ENCODE measurements at regions not wholly inside any gene's neighbourhood (a gene's known extent, or its start where the extent isn't known, plus 50 kb on each side); places are given as distances from the start of the nearest gene placed in this dataset.

DNA sequence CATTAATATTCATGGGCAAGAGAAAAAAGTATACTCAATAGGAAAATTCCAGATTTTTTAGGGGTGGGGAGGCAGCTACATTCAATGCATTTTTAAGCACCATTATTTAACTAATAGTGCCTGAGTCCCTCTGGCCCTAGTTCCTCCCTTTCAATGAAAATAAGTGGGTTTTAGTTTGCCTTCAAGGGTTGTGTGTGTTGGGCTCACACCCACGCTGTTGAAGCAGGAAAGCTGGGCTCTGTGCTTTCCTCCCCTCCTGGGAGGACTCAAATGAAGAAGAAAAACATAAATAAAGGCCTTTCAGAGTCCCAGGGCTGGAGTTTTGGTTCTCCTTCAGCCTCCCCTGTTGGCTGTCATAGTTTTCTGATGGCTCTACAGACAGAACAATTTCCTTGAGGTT is 366.2 kb downstream of the MIAT start:
- H3K4me2 ChIP-seq: peak overlapping the region in 7 of 11 experiments; percentile 5 to 32 (median 11); a peak in 3 of 22 replicates
- no peaks in the 10 kb centered on the region for H3K36me3 ChIP-seq
- no peak overlapping the region for H3K4me3 ChIP-seq
- no peaks in the 10 kb centered on the region; a peak in 1 of 22 replicates for H4K20me1 ChIP-seq
- no peak overlapping the region for H3K9ac ChIP-seq
- H3K9me3 ChIP-seq (replicated peaks in 1 of 11): no peaks in the 10 kb centered on the region
- H3K4me1 ChIP-seq: peaks cover 0 to 14% (median 6%) of the 10 kb centered on the region in 10 experiments; a peak in 11 of 20 replicates
- H3K27me3 ChIP-seq: no peaks in the 10 kb centered on the region
- no peak overlapping the region for H3K27ac ChIP-seq
- no peak for TF ChIP-seq Cebpa-rat (IDR thresholded peaks at IDR 0.05)

DNA sequence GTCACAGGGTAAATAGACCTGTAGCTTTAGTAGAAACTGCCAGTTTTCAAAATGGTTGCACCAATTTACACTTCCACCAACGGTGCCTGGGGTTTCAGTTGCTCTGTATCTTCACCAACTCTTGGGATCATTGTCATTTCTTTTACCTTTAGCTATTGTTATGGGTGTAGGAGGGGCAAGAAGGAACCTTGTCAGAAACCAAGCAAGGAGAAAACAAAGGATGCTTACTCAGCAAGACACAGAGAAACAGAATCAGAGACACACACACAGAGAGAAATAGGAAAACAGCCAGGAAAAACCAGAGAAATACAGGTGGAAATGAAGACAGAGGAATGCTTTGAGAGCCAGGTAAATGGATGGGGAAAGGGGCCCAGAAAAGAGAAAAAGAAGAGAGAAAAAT is 367.6 kb downstream of the MIAT start:
- Histone ChIP-seq H3K4me1 (peaks cover 0 to 14% (median 6%) of the 10 kb centered on the region in 10 experiments; a peak in 11 of 20 replicates), H4K20me1 (no peaks in the 10 kb centered on the region; a peak in 1 of 22 replicates), H3K9ac (no peak overlapping the region), H3K27ac (no peak overlapping the region), H3K4me3 (no peak overlapping the region), H3K36me3 (no peaks in the 10 kb centered on the region), H3K27me3 (no peaks in the 10 kb centered on the region), H3K4me2 (no peak overlapping the region), H3K9me3 (replicated peaks in 1 of 11) (peaks cover 0 to 5% (median 0%) of the 10 kb centered on the region in 11 experiments; a peak in 1 of 22 replicates)
- no peak for TF ChIP-seq Cebpa-rat (IDR thresholded peaks at IDR 0.05)

DNA sequence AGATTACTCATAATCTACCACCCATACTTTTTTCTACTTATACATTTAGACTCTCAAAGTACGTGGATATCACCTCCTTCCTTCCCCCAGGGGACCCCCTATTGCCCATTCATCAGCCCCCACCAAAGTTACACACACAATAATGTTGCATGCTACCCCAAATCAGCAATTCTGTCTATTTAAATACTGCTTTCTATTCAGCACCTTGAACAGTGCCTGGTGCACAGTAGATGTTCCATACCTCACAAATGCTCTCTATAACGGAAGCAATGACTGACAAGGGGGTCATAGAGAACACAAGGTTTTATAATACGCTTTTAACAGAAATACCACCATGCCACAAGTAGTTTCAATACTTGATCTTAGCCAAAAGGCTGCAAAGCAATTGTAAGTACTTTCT is 370.7 kb downstream of the MIAT start:
- no peaks in the 10 kb centered on the region for H3K36me3 ChIP-seq
- no peak overlapping the region for H3K4me2 ChIP-seq
- H3K27ac ChIP-seq: no peak overlapping the region
- H3K4me1 ChIP-seq: peaks cover 0 to 12% (median 6%) of the 10 kb centered on the region in 10 experiments; a peak in 11 of 20 replicates
- H3K4me3 ChIP-seq: no peak overlapping the region
- H3K9ac ChIP-seq: no peak overlapping the region
- no peaks in the 10 kb centered on the region for H3K27me3 ChIP-seq
- H4K20me1 ChIP-seq: no peaks in the 10 kb centered on the region
- no peak for TF ChIP-seq Cebpa-rat (IDR thresholded peaks at IDR 0.05)
- H3K9me3 ChIP-seq (replicated peaks in 1 of 11): peaks cover 0 to 5% (median 0%) of the 10 kb centered on the region in 11 experiments; a peak in 1 of 22 replicates

DNA sequence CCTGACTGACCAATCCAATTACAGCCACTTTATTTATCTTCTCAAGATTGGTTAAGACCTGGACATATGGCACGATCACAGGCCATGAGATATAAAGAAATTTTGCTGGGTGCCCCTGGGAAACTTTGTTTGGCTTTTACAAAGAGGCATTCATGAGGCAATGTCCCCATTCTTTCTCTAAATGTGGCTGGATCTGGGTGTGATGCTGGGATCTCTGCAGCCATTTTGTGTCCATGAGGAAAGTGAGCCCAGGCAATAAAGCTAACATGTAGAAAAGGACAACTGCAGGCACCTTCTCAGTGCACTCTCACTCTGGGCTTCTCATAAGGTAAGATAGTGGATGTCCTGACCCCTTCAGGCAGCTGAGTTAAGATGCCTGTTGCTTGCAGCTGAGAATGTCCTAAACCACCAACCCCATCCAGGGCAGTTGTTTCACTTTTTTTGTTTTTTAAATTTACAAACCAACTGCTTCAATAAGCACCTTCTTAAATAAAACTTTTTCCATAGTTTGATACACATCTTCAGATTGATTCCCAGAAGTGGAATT is 372.3 kb downstream of the MIAT start:
- Histone ChIP-seq H3K4me1 (no peaks in the 10 kb centered on the region), H3K4me2 (no peak overlapping the region)

DNA sequence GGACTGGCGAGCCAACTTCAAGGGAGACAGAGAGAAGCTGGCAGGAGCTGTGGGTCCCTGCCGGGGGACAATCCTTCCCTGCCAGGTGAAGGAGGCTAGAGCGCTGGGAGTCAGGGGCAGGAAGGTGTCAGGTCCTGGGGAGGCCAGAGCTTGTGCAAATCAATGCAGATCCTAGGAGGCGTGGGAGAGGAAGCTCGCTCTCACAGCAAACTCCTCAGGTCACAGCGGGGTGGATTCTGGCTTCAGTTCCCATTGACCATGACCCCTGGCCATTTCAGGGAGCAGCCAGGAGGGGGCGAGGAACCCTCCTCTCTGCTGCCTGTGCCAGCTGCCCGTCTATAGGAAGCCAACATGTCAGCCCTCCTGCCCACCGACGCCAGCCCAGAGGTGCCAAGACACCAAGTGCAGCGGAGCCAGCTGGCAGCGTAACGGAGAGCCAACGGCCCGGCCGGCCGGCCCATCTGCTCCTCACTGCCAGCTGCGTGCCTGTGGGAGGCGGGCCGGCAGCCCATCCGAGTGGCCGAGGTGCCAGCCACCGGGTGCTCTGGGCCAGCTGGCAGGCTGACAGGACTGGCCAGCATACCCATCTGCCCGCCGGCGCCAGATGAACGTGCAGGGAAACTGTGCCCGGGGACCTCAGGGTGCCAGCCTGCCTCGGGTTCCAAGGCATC is 374.8 kb downstream of the MIAT start:
- TF ChIP-seq Cebpa-rat (IDR thresholded peaks at IDR 0.05): no peak
- Histone ChIP-seq H3K36me3 (no peaks in the 10 kb centered on the region), H3K27me3 (no peaks in the 10 kb centered on the region), H3K9me3 (replicated peaks in 1 of 11) (peaks cover 0 to 5% (median 0%) of the 10 kb centered on the region in 11 experiments; a peak in 1 of 22 replicates), H4K20me1 (no peaks in the 10 kb centered on the region), H3K4me1 (no peaks in the 10 kb centered on the region), H3K9ac (no peak overlapping the region), H3K4me2 (no peak overlapping the region), H3K4me3 (no peak overlapping the region), H3K27ac (no peak overlapping the region)

More for the DNA sequence above, 372.3 kb downstream of the MIAT start:
- Histone ChIP-seq H3K4me3 (no peak overlapping the region), H3K27ac (no peak overlapping the region), H3K9me3 (replicated peaks in 1 of 11) (peaks cover 0 to 5% (median 0%) of the 10 kb centered on the region in 11 experiments; a peak in 1 of 22 replicates), H3K9ac (no peak overlapping the region), H3K27me3 (no peaks in the 10 kb centered on the region), H4K20me1 (no peaks in the 10 kb centered on the region), H3K36me3 (no peaks in the 10 kb centered on the region)
- TF ChIP-seq Cebpa-rat (IDR thresholded peaks at IDR 0.05): no peak

DNA sequence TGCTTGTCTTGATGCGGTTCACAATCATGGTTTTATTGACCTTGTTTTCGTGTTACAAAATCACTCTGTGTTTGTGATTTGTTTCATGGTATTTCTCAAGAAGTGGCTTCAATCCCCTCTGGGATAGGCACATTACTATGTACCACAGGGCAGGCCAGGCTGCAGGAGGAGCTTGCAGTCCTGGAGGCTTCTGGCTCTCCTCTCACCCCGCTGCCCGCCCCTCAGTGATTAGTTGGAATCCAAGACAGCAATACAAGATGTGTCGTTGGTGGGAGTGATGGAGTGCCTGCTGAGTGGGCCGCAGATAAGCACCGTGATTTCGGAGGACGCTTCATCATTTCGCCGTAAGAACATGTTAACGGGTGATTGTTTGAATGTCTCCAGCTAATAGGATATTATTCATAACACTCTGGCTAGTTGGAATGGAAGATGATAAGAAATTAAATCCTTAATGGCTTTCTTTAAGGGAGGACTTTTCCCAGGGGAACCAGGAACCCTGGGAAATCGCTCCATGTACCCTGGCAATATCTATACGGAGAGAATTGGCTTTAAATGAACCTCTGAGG is 384.4 kb downstream of the MIAT start:
- Histone ChIP-seq H3K36me3 (no peaks in the 10 kb centered on the region), H3K9ac (no peak overlapping the region), H3K4me1 (peaks cover 0 to 15% (median 0%) of the 10 kb centered on the region in 10 experiments; a peak in 6 of 20 replicates), H4K20me1 (no peaks in the 10 kb centered on the region), H3K27ac (no peak overlapping the region), H3K9me3 (replicated peaks in 1 of 11) (peaks cover 0 to 4% (median 0%) of the 10 kb centered on the region in 11 experiments; a peak in 2 of 22 replicates), H3K4me3 (no peak overlapping the region), H3K27me3 (no peaks in the 10 kb centered on the region), H3K4me2 (no peak overlapping the region)
- TF ChIP-seq Cebpa-rat (IDR thresholded peaks at IDR 0.05): no peak

- no peak overlapping the region for H3K27ac ChIP-seq
- H3K9me3 ChIP-seq (replicated peaks in 1 of 11): peaks cover 0 to 9% (median 0%) of the 10 kb centered on the region in 11 experiments; a peak in 2 of 22 replicates
- H3K4me1 ChIP-seq: peaks cover 0 to 10% (median 0%) of the 10 kb centered on the region in 10 experiments; a peak in 6 of 20 replicates
- no peaks in the 10 kb centered on the region for H3K27me3 ChIP-seq
- H3K4me2 ChIP-seq: no peak overlapping the region
- H3K36me3 ChIP-seq: no peaks in the 10 kb centered on the region
- no peaks in the 10 kb centered on the region for H4K20me1 ChIP-seq
- TF ChIP-seq Cebpa-rat (IDR thresholded peaks at IDR 0.05): no peak
- no peak overlapping the region for H3K9ac ChIP-seq
- no peak overlapping the region for H3K4me3 ChIP-seq
These were observed 385.9 kb downstream of the MIAT start for GRCh38 chr22:27043262-27043661.

DNA sequence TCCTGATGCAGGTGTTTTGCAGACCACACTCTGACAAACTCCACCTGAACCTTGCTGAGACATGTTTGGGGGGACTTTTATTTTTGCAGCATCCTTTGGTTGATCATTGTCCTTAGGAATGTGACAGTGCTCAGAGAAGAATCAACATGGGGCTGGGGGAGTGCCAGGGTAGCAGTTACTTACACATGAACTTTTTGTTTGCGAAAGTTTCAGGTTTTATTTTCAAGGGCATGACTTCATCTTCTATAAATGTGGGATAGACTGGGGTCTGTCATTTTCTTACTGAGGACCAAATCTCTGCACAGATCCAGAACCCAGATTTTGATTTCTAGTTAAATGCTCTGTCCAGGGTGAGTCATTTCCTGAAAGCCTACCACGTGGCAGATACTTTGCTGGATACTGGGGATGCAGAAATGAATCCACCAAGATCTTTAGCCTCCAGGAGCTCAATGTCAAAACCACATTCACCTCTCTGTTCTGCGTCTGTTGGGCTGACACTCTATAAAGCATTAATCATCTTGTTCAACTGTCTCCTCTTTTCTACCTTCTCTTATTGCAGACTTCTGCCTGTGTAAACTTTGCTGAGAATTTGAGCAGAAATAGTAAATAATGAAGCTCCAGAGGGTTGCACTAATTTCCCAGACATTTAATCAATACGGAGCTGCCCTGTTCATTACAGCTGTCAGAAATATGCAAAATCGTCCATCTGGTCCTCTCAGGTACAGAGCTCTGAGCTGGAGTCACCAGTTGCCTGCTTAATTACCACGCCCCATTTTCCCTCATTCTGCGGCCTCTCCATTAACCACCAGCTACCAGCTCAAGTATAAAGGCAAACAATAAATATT is 387.9 kb downstream of the MIAT start:
- H3K4me2 ChIP-seq: peak overlapping the region in 3 of 11 experiments; percentile 7 to 36 (median 28); a peak in 5 of 22 replicates
- peaks cover 0 to 9% (median 0%) of the 10 kb centered on the region in 11 experiments; a peak in 2 of 22 replicates for H3K9me3 ChIP-seq (replicated peaks in 1 of 11)
- no peaks in the 10 kb centered on the region for H4K20me1 ChIP-seq
- H3K27me3 ChIP-seq: no peaks in the 10 kb centered on the region
- peaks cover 0 to 10% (median 0%) of the 10 kb centered on the region in 10 experiments; a peak in 6 of 20 replicates for H3K4me1 ChIP-seq
- no peak overlapping the region for H3K9ac ChIP-seq
- H3K27ac ChIP-seq: no peak overlapping the region
- no peaks in the 10 kb centered on the region for H3K36me3 ChIP-seq
- H3K4me3 ChIP-seq: no peak overlapping the region
- no peak for TF ChIP-seq Cebpa-rat (IDR thresholded peaks at IDR 0.05)

GRCh38 chr22:27046086-27046485 is 388.7 kb downstream of the MIAT start:
- H3K4me3 ChIP-seq: no peak overlapping the region
- H4K20me1 ChIP-seq: no peaks in the 10 kb centered on the region
- peaks cover 0 to 10% (median 0%) of the 10 kb centered on the region in 10 experiments; a peak in 6 of 20 replicates for H3K4me1 ChIP-seq
- H3K9ac ChIP-seq: no peak overlapping the region
- peaks cover 0 to 9% (median 0%) of the 10 kb centered on the region in 11 experiments; a peak in 2 of 22 replicates for H3K9me3 ChIP-seq (replicated peaks in 1 of 11)
- no peaks in the 10 kb centered on the region for H3K27me3 ChIP-seq
- H3K4me2 ChIP-seq: no peak overlapping the region
- no peaks in the 10 kb centered on the region for H3K36me3 ChIP-seq
- no peak overlapping the region for H3K27ac ChIP-seq
- no peak for TF ChIP-seq Cebpa-rat (IDR thresholded peaks at IDR 0.05)

All from BLaER1 treated with 17β-estradiol and CSF1 and Interleukin-3, amounts not matched to agents 10 nM and 100 nM (cell line).